ENCODE measurements at regions not wholly inside any gene's neighbourhood (a gene's known extent, or its start where the extent isn't known, plus 50 kb on each side); places are given as distances from the start of the nearest gene placed in this dataset.
A peak's percentile ranks its signal among the peaks of the same experiment; 100 is the strongest.

GRCh38 chr3:193798051-193798450 is 205.0 kb downstream of the OPA1 start:
- Histone ChIP-seq H3K27me3 (ENCODE audit: control insufficient read depth, insufficient read depth, low read length) (peaks cover 5% of the 10 kb centered on the region), H3K4me1 (ENCODE audit: control insufficient read depth, insufficient read depth, low read length) (no peaks in the 10 kb centered on the region), H3K36me3 (ENCODE audit: control insufficient read depth, insufficient read depth, low read length) (no peaks in the 10 kb centered on the region), H3K27ac (ENCODE audit: low read depth, low read length) (no peak overlapping the region), H3K9me3 (ENCODE audit: control insufficient read depth, insufficient read depth, low read length) (no peaks in the 10 kb centered on the region), H3K4me3 (ENCODE audit: low read depth, low read length) (no peak overlapping the region)
- no peak for DNase-seq (ENCODE audit: low read depth in 4 of 6, low spot score in 6 of 6)
- WGBS (ENCODE audit: insufficient coverage): 75% methylated on average over 3 of the region's 4 CpGs

DNA sequence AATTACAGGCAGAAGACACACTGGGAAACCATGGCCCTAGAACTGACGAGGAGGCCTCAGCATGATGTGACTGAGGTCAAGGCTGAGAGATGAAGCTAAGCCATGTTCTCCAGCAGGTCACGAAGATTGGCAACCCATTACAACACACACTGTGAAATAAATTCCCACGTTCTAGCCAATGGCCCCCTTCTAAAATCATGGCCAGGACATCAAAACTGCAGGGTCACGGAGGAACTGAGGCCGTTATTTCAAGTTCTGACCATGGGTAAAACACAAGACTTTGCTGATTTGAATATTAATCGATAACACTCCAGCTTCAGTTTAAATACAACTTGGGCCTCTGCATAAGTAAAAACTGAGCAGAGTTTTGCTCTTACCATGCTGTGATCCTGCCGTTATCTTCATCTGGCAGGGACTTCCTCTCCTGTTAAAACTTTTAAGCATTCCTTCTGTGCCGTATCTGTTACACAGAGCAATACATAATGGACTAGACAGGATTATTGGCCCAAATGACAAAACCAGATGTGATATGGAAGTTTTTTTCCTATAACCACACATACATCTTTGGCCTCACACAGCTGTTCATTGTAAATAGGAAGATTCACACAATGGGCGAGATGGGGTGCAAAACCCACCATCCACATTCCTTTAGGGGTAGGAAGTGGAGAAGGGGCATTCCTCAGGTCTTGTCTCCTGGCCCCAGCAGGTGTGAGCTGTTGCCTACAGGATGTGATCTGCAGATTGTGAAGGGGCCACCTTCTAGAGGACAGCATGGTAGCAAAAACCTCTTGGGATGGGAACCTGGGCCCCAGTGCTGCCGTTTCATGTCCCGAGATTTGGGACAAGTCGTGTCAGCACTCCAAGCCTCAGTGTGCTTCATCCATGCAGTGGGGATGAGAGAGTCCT is 207.4 kb downstream of the OPA1 start:
- no peaks in the 10 kb centered on the region for H3K36me3 ChIP-seq (ENCODE audit: control insufficient read depth, insufficient read depth, low read length)
- peak in 1 of 6 donors; percentile 28 for DNase-seq (ENCODE audit: low read depth in 4 of 6, low spot score in 6 of 6)
- H3K4me1 ChIP-seq (ENCODE audit: control insufficient read depth, insufficient read depth, low read length): peaks cover 1% of the 10 kb centered on the region

GRCh38 chr3:193801097-193801496 is 208.1 kb downstream of the OPA1 start:
- Histone ChIP-seq H3K4me1 (ENCODE audit: control insufficient read depth, insufficient read depth, low read length) (peaks cover 4% of the 10 kb centered on the region), H3K9me3 (ENCODE audit: control insufficient read depth, insufficient read depth, low read length) (no peaks in the 10 kb centered on the region), H3K4me3 (ENCODE audit: low read depth, low read length) (no peak overlapping the region), H3K27ac (ENCODE audit: low read depth, low read length) (no peak overlapping the region), H3K27me3 (ENCODE audit: control insufficient read depth, insufficient read depth, low read length) (no peaks in the 10 kb centered on the region), H3K36me3 (ENCODE audit: control insufficient read depth, insufficient read depth, low read length) (no peaks in the 10 kb centered on the region)
- DNase-seq (ENCODE audit: low read depth in 4 of 6, low spot score in 6 of 6): no peak

More for the DNA sequence above, 207.4 kb downstream of the OPA1 start:
- WGBS (ENCODE audit: insufficient coverage): 81% methylated on average over 10 of the region's 12 CpGs
- no peaks in the 10 kb centered on the region for H3K9me3 ChIP-seq (ENCODE audit: control insufficient read depth, insufficient read depth, low read length)
- H3K27ac ChIP-seq (ENCODE audit: low read depth, low read length): no peak overlapping the region
- H3K27me3 ChIP-seq (ENCODE audit: control insufficient read depth, insufficient read depth, low read length): no peaks in the 10 kb centered on the region
- no peak overlapping the region for H3K4me3 ChIP-seq (ENCODE audit: low read depth, low read length)

- no peaks in the 10 kb centered on the region for H3K36me3 ChIP-seq (ENCODE audit: control insufficient read depth, insufficient read depth, low read length)
- no CpG with 5 or more reads among the region's 4 CpGs for WGBS (ENCODE audit: insufficient coverage)
- no peak overlapping the region for H3K27ac ChIP-seq (ENCODE audit: low read depth, low read length)
- no peak for DNase-seq (ENCODE audit: low read depth in 4 of 6, low spot score in 6 of 6)
- no peaks in the 10 kb centered on the region for H3K27me3 ChIP-seq (ENCODE audit: control insufficient read depth, insufficient read depth, low read length)
- no peak overlapping the region for H3K4me3 ChIP-seq (ENCODE audit: low read depth, low read length)
- H3K4me1 ChIP-seq (ENCODE audit: control insufficient read depth, insufficient read depth, low read length): peaks cover 4% of the 10 kb centered on the region
- no peaks in the 10 kb centered on the region for H3K9me3 ChIP-seq (ENCODE audit: control insufficient read depth, insufficient read depth, low read length)
These were observed 210.3 kb downstream of the OPA1 start for GRCh38 chr3:193803288-193803687.

GRCh38 chr3:193805448-193805847 is 212.4 kb downstream of the OPA1 start:
- H3K4me3 ChIP-seq (ENCODE audit: low read depth, low read length): no peak overlapping the region
- no peak overlapping the region for H3K27ac ChIP-seq (ENCODE audit: low read depth, low read length)
- DNase-seq (ENCODE audit: low read depth in 4 of 6, low spot score in 6 of 6): peak in 2 of 6 donors; percentile 76 to 85
- WGBS (ENCODE audit: insufficient coverage): 34% methylated on average over 6 of the region's 8 CpGs
- no peaks in the 10 kb centered on the region for H3K27me3 ChIP-seq (ENCODE audit: control insufficient read depth, insufficient read depth, low read length)
- H3K36me3 ChIP-seq (ENCODE audit: control insufficient read depth, insufficient read depth, low read length): no peaks in the 10 kb centered on the region
- peaks cover 7% of the 10 kb centered on the region for H3K4me1 ChIP-seq (ENCODE audit: control insufficient read depth, insufficient read depth, low read length)
- no peaks in the 10 kb centered on the region for H3K9me3 ChIP-seq (ENCODE audit: control insufficient read depth, insufficient read depth, low read length)

DNA sequence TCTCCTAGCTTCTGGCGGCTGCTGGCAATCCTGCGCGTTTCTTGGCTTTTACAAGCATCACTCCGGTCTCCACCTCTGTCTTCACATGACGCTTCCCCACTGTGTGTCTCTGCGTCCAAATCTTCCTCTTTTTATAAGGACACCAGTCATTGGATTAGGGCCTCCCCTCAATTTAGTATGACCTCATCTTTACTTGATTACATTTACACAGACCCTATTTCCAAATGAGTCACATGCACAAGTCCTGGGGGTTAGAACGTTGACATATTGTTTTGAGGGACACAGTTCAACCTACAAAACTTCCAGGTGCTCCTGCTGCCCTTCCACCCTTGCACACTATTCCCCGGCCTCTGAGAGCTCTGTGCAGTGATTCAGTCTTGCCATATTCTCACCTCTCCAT is 215.3 kb downstream of the OPA1 start:
- Histone ChIP-seq H3K27me3 (ENCODE audit: control insufficient read depth, insufficient read depth, low read length) (no peaks in the 10 kb centered on the region), H3K36me3 (ENCODE audit: control insufficient read depth, insufficient read depth, low read length) (no peaks in the 10 kb centered on the region), H3K9me3 (ENCODE audit: control insufficient read depth, insufficient read depth, low read length) (no peaks in the 10 kb centered on the region), H3K4me3 (ENCODE audit: low read depth, low read length) (no peak overlapping the region), H3K27ac (ENCODE audit: low read depth, low read length) (no peak overlapping the region), H3K4me1 (ENCODE audit: control insufficient read depth, insufficient read depth, low read length) (peaks cover 7% of the 10 kb centered on the region)
- DNase-seq (ENCODE audit: low read depth in 4 of 6, low spot score in 6 of 6): no peak
- 75% methylated on average over 6 of the region's 8 CpGs for WGBS (ENCODE audit: insufficient coverage)

DNA sequence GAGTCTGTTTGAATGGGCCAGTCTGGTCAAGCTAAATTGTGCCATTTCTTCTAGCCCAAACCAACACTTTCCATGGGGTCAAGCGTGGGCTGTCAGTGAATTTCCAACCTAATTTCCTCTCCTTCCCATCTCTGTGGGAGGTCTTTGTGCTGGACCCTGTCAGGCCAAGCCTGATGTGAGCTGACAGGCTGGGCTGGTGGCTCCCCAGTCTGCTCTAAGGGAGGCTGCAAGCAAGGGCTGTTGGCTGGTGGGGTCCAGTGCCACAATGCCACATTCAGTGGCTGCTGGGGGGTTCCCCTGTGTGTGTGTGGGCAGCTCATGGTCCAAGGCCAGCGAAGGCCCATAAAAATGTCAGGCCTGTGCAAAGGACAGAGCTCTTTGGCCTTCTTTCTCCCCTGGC is 216.1 kb downstream of the OPA1 start:
- Histone ChIP-seq H3K27ac (ENCODE audit: low read depth, low read length) (no peak overlapping the region), H3K27me3 (ENCODE audit: control insufficient read depth, insufficient read depth, low read length) (no peaks in the 10 kb centered on the region)

DNA sequence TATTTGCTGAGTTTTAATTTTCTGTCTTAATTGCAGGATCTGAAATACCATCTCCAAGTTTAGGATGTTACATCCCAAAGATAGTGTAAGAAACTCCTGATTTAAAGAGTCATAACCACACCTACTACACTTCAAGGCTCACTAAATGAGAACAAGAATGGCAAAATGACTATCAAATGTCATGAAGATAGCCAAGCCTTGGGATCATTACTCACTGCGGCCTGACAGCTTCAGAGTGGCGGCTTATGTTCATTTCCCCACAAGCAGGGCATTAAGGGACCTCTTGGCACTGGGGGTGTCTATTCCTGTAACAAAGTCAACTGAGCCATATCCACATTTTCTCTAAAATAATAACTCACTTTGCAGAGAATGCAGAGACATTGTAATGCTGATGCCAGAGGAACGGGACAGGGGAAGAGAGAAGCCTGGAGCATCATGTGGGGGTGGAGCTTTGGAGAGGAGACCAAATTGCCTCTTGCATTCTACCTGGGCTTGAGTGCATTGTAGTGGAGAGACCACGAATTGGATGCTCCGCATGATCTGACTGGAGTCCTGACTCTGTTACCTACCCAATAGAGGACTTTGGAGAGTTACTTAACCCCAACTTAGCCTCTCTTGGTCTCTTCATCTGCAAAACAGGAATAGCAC is 219.2 kb downstream of the OPA1 start:
- H3K9me3 ChIP-seq (ENCODE audit: control insufficient read depth, insufficient read depth, low read length): no peaks in the 10 kb centered on the region
- H3K4me3 ChIP-seq (ENCODE audit: low read depth, low read length): no peak overlapping the region
- no peak overlapping the region for H3K27ac ChIP-seq (ENCODE audit: low read depth, low read length)
- DNase-seq (ENCODE audit: low read depth in 4 of 6, low spot score in 6 of 6): no peak
- H3K4me1 ChIP-seq (ENCODE audit: control insufficient read depth, insufficient read depth, low read length): peaks cover 12% of the 10 kb centered on the region
- 84% methylated on average over 3 of the region's 5 CpGs for WGBS (ENCODE audit: insufficient coverage)
- H3K27me3 ChIP-seq (ENCODE audit: control insufficient read depth, insufficient read depth, low read length): no peaks in the 10 kb centered on the region
- H3K36me3 ChIP-seq (ENCODE audit: control insufficient read depth, insufficient read depth, low read length): no peaks in the 10 kb centered on the region

More for the DNA sequence above, 216.1 kb downstream of the OPA1 start:
- Histone ChIP-seq H3K9me3 (ENCODE audit: control insufficient read depth, insufficient read depth, low read length) (no peaks in the 10 kb centered on the region), H3K4me1 (ENCODE audit: control insufficient read depth, insufficient read depth, low read length) (peaks cover 7% of the 10 kb centered on the region), H3K4me3 (ENCODE audit: low read depth, low read length) (no peak overlapping the region), H3K36me3 (ENCODE audit: control insufficient read depth, insufficient read depth, low read length) (no peaks in the 10 kb centered on the region)
- WGBS (ENCODE audit: insufficient coverage): 80% methylated on average over 1 of the region's 2 CpGs
- no peak for DNase-seq (ENCODE audit: low read depth in 4 of 6, low spot score in 6 of 6)

DNA sequence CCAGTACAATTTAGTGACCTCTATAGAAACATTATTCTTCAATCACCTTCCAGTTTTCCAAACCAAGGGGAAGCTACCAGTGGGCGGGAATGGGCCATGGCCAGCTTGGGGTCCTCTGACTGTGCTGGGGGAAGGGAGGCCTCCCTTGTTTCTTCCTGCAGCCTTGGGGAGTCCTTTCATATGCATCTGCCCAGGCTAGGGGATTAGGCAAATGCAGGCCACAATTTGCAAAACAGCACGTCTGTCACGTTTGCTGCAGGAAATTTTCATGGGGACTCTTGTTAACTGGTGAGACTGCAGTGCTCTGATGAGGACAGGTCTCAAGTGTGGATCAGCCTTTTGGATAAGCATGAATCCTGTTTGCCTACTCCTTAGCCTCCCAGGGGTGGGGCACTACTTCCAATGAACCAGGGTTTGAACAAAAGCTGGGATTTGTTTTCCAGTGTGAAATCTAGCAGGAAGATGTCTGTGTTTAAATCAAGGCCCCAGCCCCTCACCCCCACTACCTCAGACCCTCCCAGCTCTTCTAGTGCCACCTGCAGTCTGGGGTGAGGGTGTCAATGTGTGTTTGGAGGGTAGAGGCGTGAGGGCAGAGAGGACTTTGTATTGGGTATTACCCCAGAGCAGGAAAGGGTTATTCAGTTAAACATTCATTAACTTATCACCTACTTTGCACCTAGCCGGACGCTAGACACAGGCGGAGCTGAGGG is 219.9 kb downstream of the OPA1 start:
- Histone ChIP-seq H3K4me1 (ENCODE audit: control insufficient read depth, insufficient read depth, low read length) (peaks cover 14% of the 10 kb centered on the region), H3K36me3 (ENCODE audit: control insufficient read depth, insufficient read depth, low read length) (no peaks in the 10 kb centered on the region), H3K27ac (ENCODE audit: low read depth, low read length) (no peak overlapping the region), H3K4me3 (ENCODE audit: low read depth, low read length) (no peak overlapping the region), H3K9me3 (ENCODE audit: control insufficient read depth, insufficient read depth, low read length) (no peaks in the 10 kb centered on the region), H3K27me3 (ENCODE audit: control insufficient read depth, insufficient read depth, low read length) (no peaks in the 10 kb centered on the region)
- no peak for DNase-seq (ENCODE audit: low read depth in 4 of 6, low spot score in 6 of 6)
- WGBS (ENCODE audit: insufficient coverage): 93% methylated on average over 4 of the region's 7 CpGs
